Midbrain (tissue), 1 donor: ENCODE measurements at regions not wholly inside any gene's neighbourhood (a gene's known extent, or its start where the extent isn't known, plus 50 kb on each side); places are given as distances from the start of the nearest gene placed in this dataset.
"Not testable (repeated sequence)": the region's sequence is repeated elsewhere in the genome, so short reads cannot be mapped to it uniquely, and the experiment has no call there.

Experiments
- DNase-seq: peaks from one replicate; lab custom pipeline; 2025; lab: John Stamatoyannopoulos, UW

- no peak for DNase-seq
Observed at GRCh38 chr2:77578354-77578753, 56.2 kb upstream of the LRRTM4 start.

DNA sequence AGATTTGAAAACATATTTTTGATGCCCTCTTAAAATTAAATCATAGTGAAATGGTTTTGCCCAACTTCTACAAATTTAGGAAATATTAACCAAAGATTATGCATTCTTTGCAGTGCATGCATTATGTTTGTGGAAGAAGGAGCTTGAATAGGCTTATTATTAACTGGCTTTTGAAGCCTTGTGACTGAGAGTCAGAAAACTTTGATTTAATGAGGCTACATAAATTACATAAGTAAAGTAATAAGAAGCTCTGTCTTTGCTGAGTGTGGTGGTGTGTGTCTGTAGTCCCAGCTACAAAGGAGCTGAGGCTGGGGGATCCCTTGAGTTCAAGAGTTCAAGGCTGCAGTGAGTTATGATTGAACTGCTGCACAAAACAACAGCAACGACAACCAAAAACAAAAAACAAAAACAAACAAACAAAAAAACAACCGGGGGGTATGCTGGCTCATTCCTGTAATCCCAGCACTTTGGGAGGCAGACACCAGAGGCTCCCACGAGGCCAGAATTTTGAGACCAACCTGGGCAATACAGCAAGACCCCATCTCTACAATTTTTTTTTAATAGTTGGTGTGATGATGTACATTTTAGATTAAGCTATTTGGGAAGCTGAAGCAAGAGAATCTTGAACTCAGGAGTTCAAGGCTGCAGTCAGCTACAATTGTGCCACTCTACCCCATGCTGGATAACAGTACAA, 57.0 kb upstream of the LRRTM4 start:
- no peak for DNase-seq

DNA sequence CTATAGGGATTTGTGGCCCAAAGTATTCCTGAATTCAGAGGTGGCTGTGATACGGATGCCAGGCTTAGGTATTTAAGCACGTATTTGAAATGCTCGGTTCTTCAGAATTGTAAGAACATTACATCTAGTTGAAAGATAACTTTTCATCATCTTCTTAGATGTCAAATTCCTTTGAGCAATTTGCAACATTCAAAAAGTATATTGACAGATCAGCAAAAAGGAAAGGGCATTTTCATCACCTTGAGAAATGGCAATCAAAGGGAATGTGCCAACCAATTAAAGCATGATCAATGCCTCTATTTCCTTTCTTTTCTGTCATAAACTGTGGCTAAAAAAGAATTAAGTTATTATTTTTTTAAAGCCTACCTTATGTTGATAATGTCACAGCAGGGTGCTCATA, 66.3 kb upstream of the LRRTM4 start:
- no peak for DNase-seq

DNA sequence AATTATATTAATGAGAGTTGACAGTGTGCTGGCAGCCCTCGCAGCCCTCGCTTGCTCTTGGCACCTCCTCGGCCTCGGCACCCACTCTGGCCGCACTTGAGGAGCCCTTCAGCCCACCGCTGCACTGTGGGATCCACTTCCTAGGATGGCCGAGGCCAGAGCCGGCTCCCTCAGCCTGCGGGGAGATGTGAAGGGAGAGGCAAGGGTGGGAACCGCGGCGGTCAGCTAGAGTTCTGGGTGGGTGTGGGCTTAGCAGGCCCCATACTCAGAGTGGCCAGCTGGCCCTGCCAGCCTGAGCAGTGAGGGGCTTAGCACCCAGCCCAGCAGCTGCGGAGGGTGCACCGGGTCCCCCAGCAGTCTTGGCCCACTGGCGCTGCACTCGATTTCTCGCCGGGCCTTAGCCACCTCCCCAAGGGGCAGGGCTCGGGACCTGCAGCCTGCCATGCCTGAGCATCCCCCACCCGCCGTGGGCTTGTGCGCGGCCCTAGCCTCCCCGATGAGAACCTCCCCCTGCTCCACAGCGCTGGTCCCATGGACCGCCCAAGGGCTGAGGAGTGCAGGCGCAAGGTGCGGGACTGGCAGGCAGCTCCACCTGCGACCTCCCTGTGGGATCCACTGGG, 68.2 kb upstream of the LRRTM4 start:
- DNase-seq: no peak

- DNase-seq: not testable (repeated sequence)
Observed at GRCh38 chr2:77592955-77593354, 70.8 kb upstream of the LRRTM4 start.

DNA sequence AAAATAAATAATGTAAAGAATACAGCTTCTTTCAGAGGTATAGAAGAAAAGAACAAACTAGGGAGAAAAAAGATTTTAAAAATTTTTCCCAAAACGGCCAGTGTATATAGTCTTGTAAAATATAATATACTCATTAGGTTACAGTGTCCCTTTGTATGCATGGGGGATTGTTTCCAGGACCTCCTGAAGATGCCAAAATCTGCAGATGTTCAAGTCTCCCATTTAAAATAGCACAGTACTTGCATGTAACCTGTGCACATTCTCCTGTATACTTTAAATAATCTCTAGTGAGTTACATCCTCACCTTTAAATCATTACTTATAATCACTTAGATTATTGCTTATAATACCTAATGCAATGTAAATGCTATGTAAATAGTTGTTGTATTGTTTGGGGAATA, 80.6 kb upstream of the LRRTM4 start:
- DNase-seq: no peak

DNA sequence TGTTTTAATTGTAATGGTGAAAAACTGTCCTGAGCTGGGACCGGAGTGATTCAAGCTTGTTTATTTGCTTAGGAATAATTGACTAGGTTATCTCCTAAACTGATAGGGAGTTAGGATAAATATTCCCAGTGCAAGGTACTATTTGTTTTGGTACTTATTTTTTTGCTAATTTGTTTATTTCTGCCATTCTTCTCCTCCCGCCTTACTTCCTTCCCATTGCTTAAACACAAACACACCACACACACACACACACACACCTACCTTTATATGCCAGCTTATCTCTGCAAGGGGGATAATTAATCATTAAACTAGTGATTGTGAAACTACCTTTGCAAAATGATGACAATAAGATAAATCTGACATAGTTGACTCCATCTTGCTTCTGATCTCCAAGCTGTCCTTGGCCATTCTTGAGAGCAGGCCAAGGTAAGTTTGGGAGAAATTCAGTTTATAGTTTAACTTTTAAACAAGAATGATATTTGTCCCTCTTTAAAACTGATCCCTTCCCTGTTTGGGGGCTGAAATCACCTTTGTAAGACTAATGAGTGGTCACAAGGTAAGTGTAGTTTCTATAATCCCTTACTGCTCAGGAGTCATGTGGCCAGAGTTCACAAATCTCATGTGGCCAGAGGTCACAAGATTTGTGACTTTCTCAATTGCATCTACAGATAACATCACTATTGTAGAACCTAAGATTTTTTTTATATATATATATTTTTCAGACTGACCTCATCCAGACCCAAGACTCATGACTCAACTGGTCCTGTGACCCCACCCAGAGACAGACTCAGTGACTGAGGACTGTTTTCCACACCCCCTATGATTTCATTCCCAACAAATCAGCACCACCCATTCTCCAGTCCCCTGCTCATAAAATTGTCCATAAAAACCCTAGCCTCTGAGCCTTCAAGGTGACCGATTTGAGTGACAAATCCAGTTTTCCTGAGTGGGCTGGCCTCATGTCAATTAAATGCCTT, 83.1 kb upstream of the LRRTM4 start:
- DNase-seq: no peak

DNA sequence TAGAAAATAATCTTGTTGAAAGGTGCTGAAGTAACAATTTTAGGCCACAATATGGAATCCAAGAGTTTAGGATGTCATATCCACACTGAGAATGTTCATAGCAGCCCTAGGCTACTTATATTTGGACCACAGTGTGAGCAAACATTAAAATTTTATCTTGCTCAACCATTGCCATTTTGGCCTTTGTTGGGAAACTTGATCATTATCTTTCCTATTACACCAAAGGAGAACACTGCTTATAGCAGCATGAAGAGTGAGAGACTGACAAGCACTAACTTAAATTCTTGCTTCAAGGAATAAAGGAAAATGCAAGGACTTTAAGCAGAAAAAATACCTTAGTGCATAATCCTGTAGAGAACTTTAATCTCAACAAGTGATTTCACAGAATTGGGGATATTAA, 86.3 kb upstream of the LRRTM4 start:
- DNase-seq: no peak

- DNase-seq: no peak
Observed at GRCh38 chr2:77629539-77629938, 107.4 kb upstream of the LRRTM4 start.

DNA sequence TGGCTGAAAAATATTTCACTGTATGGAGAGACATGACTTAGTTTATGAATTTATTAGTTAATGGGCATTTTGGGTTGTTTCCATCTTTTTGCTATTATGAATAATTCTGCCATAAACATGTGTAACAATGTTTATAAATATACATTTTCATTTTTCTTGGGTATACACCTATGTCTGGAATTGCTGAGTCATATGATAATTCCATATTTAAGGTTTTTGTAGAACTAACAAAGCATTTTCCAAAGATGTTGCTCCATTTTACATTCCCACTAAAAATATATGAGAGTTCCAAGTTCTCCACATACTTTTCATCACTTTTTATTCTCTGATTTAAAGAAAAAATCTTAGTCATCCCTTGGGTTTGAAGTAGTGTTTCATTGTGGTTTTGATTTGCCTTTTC, 108.8 kb upstream of the LRRTM4 start:
- no peak for DNase-seq

DNA sequence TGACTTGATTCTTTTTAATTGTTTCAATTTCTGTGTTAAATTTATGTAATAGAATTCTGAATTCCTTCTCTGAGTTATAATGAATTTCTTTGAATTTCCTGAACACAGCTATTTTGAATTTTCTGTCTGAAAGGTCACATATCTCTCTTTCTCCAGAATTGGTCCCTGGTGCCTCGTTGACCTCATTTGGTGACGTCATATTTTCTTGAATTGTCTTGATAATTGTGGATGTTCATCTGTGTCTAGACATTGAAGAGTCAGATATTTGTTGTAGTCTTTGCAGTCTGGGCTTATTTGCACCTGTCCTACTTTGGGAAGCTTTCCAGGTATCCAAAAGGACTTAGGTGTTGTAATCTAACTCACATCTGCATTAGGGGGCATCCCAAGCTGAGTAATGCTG, 111.4 kb upstream of the LRRTM4 start:
- no peak for DNase-seq

- no peak for DNase-seq
Observed at GRCh38 chr2:77640924-77641323, 118.7 kb upstream of the LRRTM4 start.

- no peak for DNase-seq
Observed at GRCh38 chr2:77642339-77642738, 120.2 kb upstream of the LRRTM4 start.

- no peak for DNase-seq
Observed at GRCh38 chr2:77649856-77650255, 127.7 kb upstream of the LRRTM4 start.

- no peak for DNase-seq
Observed at GRCh38 chr2:77652499-77652898, 130.3 kb upstream of the LRRTM4 start.

GRCh38 chr2:77664491-77664890, 142.3 kb upstream of the LRRTM4 start:
- no peak for DNase-seq

DNA sequence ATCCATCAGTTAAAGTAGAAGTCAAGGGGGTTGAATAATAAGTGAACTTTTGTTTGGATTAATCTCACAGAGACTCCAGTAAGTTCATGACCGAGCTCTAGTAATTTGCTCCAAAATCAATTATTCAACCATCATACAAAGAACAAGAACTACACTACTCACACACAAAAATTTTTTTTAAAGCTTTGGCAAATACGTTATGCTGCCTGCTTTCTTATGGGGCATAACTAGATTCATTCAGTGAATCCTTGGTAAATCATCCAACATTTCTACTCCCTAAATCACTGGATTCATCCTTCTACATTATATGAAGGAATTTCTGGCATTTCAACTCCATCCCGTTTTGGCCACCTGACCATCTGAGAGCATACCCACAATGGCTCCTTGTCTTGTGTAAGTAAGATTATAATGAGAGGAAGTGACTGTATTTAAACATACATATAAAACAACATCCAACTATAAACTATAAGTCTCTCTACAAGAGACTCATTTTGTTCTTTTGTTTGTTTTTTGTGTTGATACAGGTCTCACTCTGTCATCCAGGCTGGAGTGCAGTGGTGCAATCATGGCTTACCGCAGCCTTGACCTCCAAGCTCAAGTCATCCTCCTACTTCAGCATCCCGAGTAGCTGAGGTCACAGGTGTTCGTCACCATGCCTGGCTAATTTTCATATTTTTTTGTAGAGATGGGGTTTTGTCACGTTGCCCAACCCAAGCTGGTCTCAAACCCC, 144.2 kb upstream of the LRRTM4 start:
- DNase-seq: no peak

DNA sequence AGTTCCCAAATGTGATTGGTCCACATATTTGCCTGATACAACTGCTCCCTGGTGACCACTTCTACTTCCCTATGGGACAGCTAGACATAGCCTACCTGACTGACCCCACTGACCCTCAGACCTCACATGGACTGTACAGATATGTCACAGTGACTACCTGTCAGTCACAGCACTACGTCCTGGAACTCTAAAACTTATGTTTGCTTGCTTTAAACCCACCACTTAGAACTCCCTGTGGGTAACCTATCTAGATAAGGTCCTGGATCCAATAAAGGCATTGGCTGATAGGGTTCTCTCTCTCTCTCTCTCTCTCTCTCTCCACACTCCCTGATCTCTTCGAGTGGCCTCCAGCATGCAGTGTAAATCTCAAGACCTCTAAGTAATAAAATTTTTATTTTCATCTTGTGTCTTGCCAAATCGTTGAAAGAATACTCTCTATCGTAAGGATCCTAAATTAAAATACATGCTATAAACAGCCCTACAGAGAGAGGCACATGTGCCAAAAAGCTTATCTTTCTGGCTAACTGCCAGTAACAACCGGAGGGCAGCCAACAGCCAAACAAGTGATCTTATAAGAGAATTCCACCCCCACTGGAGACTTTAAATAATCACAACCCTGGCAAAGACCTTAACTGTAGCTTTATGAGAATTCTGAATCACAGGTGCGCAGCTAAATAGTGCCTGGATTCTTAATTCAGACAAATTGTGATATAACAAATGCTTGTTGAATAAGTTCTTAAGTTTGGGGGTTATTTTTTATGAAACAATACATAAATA, 162.6 kb upstream of the LRRTM4 start:
- DNase-seq: not testable (repeated sequence)

DNA sequence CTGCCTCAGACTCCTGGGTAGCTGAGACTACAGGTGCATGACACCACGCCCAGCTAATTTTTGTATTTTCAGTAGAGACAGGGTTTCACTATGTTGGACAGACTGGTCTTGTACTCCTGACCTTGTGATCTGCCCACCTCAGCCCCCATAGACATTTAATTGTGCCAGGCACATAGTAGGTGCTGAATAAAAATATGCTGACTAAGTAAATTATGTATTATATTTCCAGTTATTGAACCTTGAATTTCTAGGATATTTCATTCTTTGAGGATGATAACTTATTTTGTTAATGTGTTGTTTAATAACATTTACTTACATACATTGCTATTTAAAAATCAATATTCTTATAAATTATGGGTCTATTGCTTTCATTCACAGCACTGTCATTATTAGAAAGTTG, 190.4 kb upstream of the LRRTM4 start:
- no peak for DNase-seq

- DNase-seq: no peak
Observed at GRCh38 chr2:77713412-77713811, 191.2 kb upstream of the LRRTM4 start.

GRCh38 chr2:77720115-77720514, 197.9 kb upstream of the LRRTM4 start:
- DNase-seq: no peak
